ENCODE measurements at regions not wholly inside any gene's neighbourhood (a gene's known extent, or its start where the extent isn't known, plus 50 kb on each side); places are given as distances from the start of the nearest gene placed in this dataset.

GRCh38 chr11:70705930-70706329 is 307.6 kb downstream of the CTTN start (continued):
- TF ChIP-seq, protein P1, sequence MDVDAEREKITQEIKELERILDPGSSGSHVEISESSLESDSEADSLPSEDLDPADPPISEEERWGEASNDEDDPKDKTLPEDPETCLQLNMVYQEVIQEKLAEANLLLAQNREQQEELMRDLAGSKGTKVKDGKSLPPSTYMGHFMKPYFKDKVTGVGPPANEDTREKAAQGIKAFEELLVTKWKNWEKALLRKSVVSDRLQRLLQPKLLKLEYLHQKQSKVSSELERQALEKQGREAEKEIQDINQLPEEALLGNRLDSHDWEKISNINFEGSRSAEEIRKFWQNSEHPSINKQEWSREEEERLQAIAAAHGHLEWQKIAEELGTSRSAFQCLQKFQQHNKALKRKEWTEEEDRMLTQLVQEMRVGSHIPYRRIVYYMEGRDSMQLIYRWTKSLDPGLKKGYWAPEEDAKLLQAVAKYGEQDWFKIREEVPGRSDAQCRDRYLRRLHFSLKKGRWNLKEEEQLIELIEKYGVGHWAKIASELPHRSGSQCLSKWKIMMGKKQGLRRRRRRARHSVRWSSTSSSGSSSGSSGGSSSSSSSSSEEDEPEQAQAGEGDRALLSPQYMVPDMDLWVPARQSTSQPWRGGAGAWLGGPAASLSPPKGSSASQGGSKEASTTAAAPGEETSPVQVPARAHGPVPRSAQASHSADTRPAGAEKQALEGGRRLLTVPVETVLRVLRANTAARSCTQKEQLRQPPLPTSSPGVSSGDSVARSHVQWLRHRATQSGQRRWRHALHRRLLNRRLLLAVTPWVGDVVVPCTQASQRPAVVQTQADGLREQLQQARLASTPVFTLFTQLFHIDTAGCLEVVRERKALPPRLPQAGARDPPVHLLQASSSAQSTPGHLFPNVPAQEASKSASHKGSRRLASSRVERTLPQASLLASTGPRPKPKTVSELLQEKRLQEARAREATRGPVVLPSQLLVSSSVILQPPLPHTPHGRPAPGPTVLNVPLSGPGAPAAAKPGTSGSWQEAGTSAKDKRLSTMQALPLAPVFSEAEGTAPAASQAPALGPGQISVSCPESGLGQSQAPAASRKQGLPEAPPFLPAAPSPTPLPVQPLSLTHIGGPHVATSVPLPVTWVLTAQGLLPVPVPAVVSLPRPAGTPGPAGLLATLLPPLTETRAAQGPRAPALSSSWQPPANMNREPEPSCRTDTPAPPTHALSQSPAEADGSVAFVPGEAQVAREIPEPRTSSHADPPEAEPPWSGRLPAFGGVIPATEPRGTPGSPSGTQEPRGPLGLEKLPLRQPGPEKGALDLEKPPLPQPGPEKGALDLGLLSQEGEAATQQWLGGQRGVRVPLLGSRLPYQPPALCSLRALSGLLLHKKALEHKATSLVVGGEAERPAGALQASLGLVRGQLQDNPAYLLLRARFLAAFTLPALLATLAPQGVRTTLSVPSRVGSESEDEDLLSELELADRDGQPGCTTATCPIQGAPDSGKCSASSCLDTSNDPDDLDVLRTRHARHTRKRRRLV (CRISPR knock-in tag; IDR thresholded peaks at IDR 0.05) = no peak
- TF ChIP-seq ARID4A (CRISPR knock-in tag; IDR thresholded peaks at IDR 0.05; ENCODE audit: borderline replicate concordance) (no peak), ZNF646 (CRISPR knock-in tag; IDR thresholded peaks at IDR 0.05) (no peak), TCF7L2 (IDR thresholded peaks at IDR 0.05; ENCODE audit: low read depth, low read length) (no peak), NFYB (CRISPR knock-in tag; IDR thresholded peaks at IDR 0.05) (no peak), ATF1 (CRISPR knock-in tag; IDR thresholded peaks at IDR 0.05) (no peak), HOXA5 (CRISPR knock-in tag; IDR thresholded peaks at IDR 0.05) (no peak)
